Adrenal gland (tissue), 5 donors: ENCODE measurements at regions not wholly inside any gene's neighbourhood (a gene's known extent, or its start where the extent isn't known, plus 50 kb on each side); places are given as distances from the start of the nearest gene placed in this dataset.

Experiments
- CTCF ChIP-seq, 6 experiments: fragments of 450-650 bp in 4 of 6; fragments of 200-600 bp in 2 of 6; sonication (generic) in 1 of 6; IDR thresholded peaks; 1 replicate in 5 of 6; 2 replicates in 1 of 6; pipeline versions ENCODE4 v1.5.1 to v1.8.0; 2016 to 2021; ENCODE audit warnings: antibody characterized with exemption in 6 of 6, mild to moderate bottlenecking in 2 of 6, moderate library complexity in 1 of 6
- POLR2A ChIP-seq, 2 donors: fragments of 450-650 bp; IDR thresholded peaks; one replicate each; pipeline ENCODE4 v1.6.1; 2017; ENCODE audit warnings: antibody characterized with exemption in 2 of 2, mild to moderate bottlenecking in 2 of 2, moderate library complexity in 1 of 2
- donor health status: DM: no; HTN: no; CAD: no.

GRCh38 chr1:3987669-3988235 lies 87.7 kb upstream of the C1orf174 start:
- TF ChIP-seq CTCF (IDR thresholded peaks at IDR 0.05) (no peak), POLR2A (IDR thresholded peaks at IDR 0.05) (no peak)
